ENCODE measurements at regions not wholly inside any gene's neighbourhood (a gene's known extent, or its start where the extent isn't known, plus 50 kb on each side); places are given as distances from the start of the nearest gene placed in this dataset.

GRCh38 chr15:92290359-92290992 is 103.2 kb upstream of the ST8SIA2 start:
- H3K9ac ChIP-seq (ENCODE audit: low read length): no peak overlapping the region
- no peaks in the 10 kb centered on the region for H4K20me1 ChIP-seq (ENCODE audit: insufficient read depth, low read length)
- H3K27ac ChIP-seq (ENCODE audit: low read length): no peak overlapping the region
- no peak overlapping the region for H3K4me2 ChIP-seq (ENCODE audit: low read depth, low read length)
- TF ChIP-seq EZH2 (optimal IDR thresholded peaks at IDR 0.05; ENCODE audit: low read depth, low read length): no peak
- TF ChIP-seq CTCF (IDR thresholded peaks at IDR 0.05; ENCODE audit: low read length): no peak
- no peak for TF ChIP-seq EZH2phosphoT487 (IDR thresholded peaks at IDR 0.05; ENCODE audit: low read length)
- no peaks in the 10 kb centered on the region; the same call in 1 of the 2 replicates for H3F3A ChIP-seq (ENCODE audit: insufficient read depth, low read length)
- no peak for DNase-seq
- no peak overlapping the region for H2AFZ ChIP-seq (ENCODE audit: low read length)
- no peaks in the 10 kb centered on the region for H3K9me2 ChIP-seq (replicated peaks; ENCODE audit: insufficient read depth, low read length)
- no peaks in the 10 kb centered on the region for H3K36me3 ChIP-seq (replicated peaks; ENCODE audit: insufficient read depth, low read length)
- no peaks in the 10 kb centered on the region for H3K9me3 ChIP-seq (replicated peaks; ENCODE audit: insufficient read depth, low read length)
- no peak overlapping the region for H3K4me3 ChIP-seq (ENCODE audit: low read length)
- H3K27me3 ChIP-seq (replicated peaks; ENCODE audit: insufficient read depth, low read length): no peaks in the 10 kb centered on the region
- peaks cover 12% of the 10 kb centered on the region for H3K4me1 ChIP-seq (ENCODE audit: low read length)
- no peaks in the 10 kb centered on the region for H3K79me2 ChIP-seq (ENCODE audit: low read length)

- Histone ChIP-seq H3K27me3 (replicated peaks; ENCODE audit: insufficient read depth, low read length) (no peaks in the 10 kb centered on the region), H3K27ac (ENCODE audit: low read length) (no peak overlapping the region), H3K9me3 (replicated peaks; ENCODE audit: insufficient read depth, low read length) (no peaks in the 10 kb centered on the region), H3K4me1 (ENCODE audit: low read length) (peaks cover 12% of the 10 kb centered on the region), H3K4me2 (ENCODE audit: low read depth, low read length) (no peak overlapping the region), H3K36me3 (replicated peaks; ENCODE audit: insufficient read depth, low read length) (no peaks in the 10 kb centered on the region), H3F3A (ENCODE audit: insufficient read depth, low read length) (no peaks in the 10 kb centered on the region; the same call in 1 of the 2 replicates), H3K79me2 (ENCODE audit: low read length) (no peaks in the 10 kb centered on the region), H3K4me3 (ENCODE audit: low read length) (no peak overlapping the region), H4K20me1 (ENCODE audit: insufficient read depth, low read length) (no peaks in the 10 kb centered on the region), H3K9me2 (replicated peaks; ENCODE audit: insufficient read depth, low read length) (no peaks in the 10 kb centered on the region), H3K9ac (ENCODE audit: low read length) (no peak overlapping the region), H2AFZ (ENCODE audit: low read length) (no peak overlapping the region)
- no peak for TF ChIP-seq CTCF (IDR thresholded peaks at IDR 0.05; ENCODE audit: low read length)
- no peak for TF ChIP-seq EZH2phosphoT487 (IDR thresholded peaks at IDR 0.05; ENCODE audit: low read length)
- no peak for TF ChIP-seq EZH2 (optimal IDR thresholded peaks at IDR 0.05; ENCODE audit: low read depth, low read length)
- DNase-seq: no peak
Measured at GRCh38 chr15:92291900-92292299, 101.8 kb upstream of the ST8SIA2 start.

- Histone ChIP-seq H3K9me3 (replicated peaks; ENCODE audit: insufficient read depth, low read length) (no peaks in the 10 kb centered on the region), H3K36me3 (replicated peaks; ENCODE audit: insufficient read depth, low read length) (no peaks in the 10 kb centered on the region), H3F3A (ENCODE audit: insufficient read depth, low read length) (no peaks in the 10 kb centered on the region), H3K9ac (ENCODE audit: low read length) (no peak overlapping the region), H3K27ac (ENCODE audit: low read length) (no peak overlapping the region), H3K27me3 (replicated peaks; ENCODE audit: insufficient read depth, low read length) (no peaks in the 10 kb centered on the region), H3K79me2 (ENCODE audit: low read length) (no peaks in the 10 kb centered on the region), H3K4me2 (ENCODE audit: low read depth, low read length) (no peak overlapping the region), H3K9me2 (replicated peaks; ENCODE audit: insufficient read depth, low read length) (no peaks in the 10 kb centered on the region), H3K4me1 (ENCODE audit: low read length) (no peaks in the 10 kb centered on the region), H2AFZ (ENCODE audit: low read length) (no peak overlapping the region), H4K20me1 (ENCODE audit: insufficient read depth, low read length) (no peaks in the 10 kb centered on the region), H3K4me3 (ENCODE audit: low read length) (no peak overlapping the region)
- no peak for DNase-seq
- TF ChIP-seq CTCF (IDR thresholded peaks at IDR 0.05; ENCODE audit: low read length): no peak
- no peak for TF ChIP-seq EZH2 (optimal IDR thresholded peaks at IDR 0.05; ENCODE audit: low read depth, low read length)
- no peak for TF ChIP-seq EZH2phosphoT487 (IDR thresholded peaks at IDR 0.05; ENCODE audit: low read length)
Measured at GRCh38 chr15:92294759-92295158, 98.9 kb upstream of the ST8SIA2 start.

Measured in MM.1S (cell line).